ENCODE measurements at regions not wholly inside any gene's neighbourhood (a gene's known extent, or its start where the extent isn't known, plus 50 kb on each side); places are given as distances from the start of the nearest gene placed in this dataset.
A peak's percentile ranks its signal among the peaks of the same experiment; 100 is the strongest.

DNA sequence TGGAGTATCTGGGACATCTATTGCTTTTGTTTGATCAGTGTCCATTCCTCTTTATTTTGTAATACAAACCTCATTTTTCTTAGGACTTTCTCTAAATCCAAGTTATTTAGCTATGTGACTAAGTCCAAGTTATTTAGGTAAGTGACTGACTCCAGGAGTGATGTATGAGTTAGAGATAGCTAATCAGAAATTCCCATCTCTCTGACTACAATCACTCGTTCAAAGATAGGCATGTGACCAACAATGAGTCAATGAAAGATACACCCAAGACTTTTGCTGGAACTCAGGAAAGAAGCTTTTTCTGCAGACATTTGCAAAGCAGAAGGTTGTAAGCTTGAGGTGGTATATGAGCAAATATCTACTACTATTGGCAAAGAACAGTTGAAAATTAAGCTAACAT, 72.5 kb upstream of the KCNIP4 start:
- DNase-seq (ENCODE audit: low read depth), result no peak

DNA sequence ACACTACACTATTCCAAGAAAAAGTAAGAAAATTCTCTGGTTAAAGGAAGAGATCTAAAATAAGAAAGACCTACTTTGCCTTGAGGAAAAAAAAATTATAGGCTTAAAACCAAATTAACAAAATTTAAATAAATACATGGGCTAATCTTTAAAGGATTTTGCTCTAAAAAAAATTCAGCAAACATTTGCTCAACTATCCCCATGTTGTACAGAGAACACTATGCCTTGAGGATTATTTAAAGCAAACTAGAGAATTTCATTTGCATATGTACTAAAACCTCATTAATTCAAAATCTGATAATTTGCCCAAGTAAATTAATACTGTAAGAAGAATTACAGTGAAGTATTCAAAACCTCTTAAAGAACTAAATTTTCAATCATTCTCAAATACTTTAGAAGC, 71.6 kb upstream of the KCNIP4 start:
- DNase-seq (ENCODE audit: low read depth), result no peak

DNA sequence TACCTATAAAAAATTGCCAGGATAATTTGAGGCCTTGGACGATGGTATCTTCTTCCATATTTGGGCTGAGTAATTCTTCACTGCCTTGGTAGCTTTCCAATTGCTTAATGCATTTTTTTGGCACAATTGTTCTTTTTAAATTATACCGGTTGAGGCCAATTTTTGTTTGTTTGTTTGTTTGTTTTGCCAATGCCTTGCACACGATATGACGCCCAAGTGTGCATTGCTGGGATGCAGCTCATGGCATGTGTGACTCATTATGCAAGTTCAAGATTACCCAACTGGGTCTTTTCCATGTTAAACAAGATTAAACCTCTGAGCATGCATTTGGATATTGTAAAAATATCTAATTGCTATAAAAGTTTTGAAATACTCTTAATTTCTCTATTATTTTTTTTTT, 71.1 kb upstream of the KCNIP4 start:
- peak; percentile 6 for DNase-seq (ENCODE audit: low read depth)

DNA sequence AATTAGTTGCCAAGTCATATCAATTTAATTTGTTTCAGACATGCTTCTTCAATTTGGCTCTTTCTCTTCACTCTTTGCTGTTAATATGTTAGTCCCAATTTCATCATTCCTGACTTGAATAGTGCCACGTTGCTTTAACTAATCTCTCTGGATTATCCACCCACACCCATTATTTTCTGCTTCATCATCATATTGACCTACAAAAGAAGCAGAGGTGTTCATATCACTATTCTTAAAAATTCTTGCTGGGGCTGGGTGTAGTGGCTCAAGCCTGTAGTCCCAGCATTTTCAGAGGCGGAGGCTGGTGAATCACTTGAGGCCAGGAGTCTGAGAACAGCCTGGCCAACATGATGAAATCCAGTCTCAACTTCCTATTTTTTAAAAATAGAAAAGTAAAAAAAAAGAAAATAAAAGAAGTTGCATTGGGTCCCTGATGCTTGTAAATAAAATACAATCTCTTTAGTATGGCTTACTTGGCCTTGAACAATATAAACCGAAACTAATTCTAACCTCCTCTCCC, 65.7 kb upstream of the KCNIP4 start:
- DNase-seq (ENCODE audit: low read depth), result peak; percentile 1

DNA sequence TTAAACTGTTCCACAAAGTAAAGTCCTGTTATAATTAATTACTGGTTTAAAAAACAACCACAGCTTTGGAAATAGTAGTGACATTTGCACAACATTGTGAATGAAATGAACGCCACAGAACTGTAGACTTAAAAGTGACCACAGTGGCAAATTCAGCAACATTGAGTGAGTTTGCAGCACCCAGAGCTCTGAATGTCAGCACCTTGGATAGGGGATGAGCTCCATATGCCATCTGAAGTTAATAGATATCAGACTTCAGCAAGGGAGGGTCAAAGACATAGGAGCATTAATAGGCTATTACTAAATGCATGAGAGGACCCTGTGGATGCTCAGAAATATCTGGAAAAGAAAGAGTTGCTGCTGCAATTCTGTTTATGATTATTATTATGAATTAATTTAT, 55.3 kb upstream of the KCNIP4 start:
- DNase-seq (ENCODE audit: low read depth), result no peak
